SHP77 treated with DMSO at 0.1 percent for 48 hours (cell line): ENCODE measurements at regions not wholly inside any gene's neighbourhood (a gene's known extent, or its start where the extent isn't known, plus 50 kb on each side); places are given as distances from the start of the nearest gene placed in this dataset.

Experiments
- DNase-seq: peaks from one replicate; lab custom pipeline; 2025; lab: John Stamatoyannopoulos, UW

DNA sequence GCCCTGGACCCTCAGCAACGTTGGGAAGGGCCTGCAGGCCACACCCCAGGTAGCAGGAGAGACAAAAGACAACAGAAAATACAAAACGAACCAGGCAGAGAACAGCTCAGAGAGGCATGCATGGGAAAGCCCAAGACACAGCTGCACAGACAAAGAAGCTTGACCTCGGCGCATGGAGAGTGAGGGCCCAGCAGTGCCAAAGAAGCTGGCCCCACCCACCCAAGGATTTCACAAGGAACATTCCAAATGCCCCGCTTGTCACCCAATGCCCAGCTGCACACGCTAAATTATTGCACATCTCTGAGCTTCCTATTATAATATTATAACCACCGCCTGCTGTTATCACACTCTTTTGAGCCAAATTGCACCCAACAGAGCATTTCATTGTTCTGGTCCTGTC, 147.7 kb upstream of the TBL1X start:
- DNase-seq = no peak

GRCh38 chrX:9318213-9318612, 146.6 kb upstream of the TBL1X start:
- no peak for DNase-seq

DNA sequence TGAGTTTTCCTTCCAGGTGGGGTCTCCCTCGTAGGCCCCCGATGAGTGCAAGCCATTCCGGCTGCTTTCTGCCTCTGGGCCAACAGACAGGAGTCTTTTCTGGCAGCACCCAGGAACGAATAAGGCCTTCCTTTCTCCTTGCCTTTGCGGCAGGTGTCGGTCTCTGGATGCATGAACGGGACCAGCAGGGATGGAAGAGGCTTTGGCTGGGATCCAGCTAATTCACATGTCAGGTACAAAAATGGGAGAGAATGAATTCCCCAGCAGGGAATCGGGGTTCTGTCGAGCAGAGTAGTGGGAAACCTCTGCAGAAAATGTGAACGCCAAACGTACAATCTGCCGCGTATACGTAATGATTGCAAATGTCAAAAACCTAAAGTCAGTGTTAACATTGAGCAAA, 146.1 kb upstream of the TBL1X start:
- DNase-seq = no peak

DNA sequence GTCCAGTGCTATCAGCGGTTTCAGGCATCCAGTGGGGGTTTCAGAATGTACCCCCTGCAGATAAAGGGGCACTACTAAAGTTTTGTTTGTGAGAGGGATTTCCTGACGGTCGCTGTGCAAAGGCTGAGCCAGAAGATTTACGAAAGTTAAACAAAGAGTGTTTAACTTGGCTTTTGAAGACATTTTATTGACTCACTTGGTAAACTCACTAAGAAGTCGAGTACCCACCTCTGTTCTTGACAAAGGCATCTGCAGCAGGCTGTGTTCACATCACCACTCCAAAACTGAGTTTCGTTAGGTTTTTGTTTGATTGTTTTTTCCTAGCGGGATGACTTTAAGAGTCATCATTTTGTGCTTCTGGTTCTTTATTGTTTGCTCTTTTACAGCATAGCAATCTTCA, 143.9 kb upstream of the TBL1X start:
- DNase-seq = no peak

DNA sequence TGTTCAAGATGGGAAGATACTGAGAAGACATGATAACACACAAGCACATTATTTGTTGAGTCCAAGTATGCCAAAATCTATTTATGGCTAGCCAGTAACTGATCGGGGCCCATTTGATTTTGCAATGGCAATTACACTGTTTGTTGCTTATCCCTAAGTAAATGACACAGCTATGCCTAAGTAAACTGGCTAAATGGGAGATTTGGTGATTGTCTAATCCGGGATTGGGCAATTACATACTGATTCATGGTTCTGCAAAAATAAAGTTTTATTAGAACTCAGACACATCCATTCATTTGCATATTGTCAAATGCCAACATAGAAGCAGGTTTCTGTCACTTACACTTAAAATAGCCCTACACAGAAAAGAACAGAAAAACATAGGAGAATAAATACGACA, 140.2 kb upstream of the TBL1X start:
- DNase-seq = no peak

DNA sequence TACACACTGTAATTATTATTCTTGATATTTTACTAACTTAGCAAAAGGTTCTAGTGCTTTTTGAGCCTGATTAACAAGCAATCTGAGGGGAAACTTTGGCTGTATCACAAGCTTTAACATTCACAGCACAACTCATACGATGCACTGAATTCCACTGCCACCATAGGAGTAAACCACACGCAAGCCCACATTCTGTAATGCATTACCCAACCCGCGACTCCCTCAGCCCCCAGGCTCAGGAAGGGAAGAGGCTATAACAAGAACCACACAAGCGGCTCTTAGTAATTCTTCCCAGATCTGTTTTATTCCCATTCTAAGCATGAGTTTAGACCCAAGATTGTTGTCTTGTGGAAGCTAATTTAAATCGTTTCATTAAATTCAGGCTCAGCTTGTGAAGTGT, 138.5 kb upstream of the TBL1X start:
- no peak for DNase-seq

- DNase-seq = no peak
Measured at GRCh38 chrX:9327086-9327746, 137.6 kb upstream of the TBL1X start.

DNA sequence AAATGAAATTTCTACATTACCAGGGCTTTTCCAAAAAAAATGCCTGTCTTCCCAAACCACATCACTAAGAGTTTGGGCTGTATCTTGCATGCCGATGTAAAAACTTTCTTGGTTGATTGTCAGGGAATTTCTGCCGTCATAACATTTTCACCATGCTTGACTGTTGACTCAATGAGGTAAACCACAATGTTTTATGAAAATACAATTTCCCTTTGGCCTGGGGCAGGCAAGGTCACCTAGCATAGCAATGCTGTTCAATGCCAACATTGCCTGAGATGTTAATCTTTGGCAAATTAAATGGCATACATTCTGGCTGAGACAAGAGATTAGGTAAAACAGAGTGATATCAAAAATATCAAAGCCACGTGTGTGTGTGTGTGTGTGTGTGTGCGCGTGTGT, 137.1 kb upstream of the TBL1X start:
- no peak for DNase-seq

DNA sequence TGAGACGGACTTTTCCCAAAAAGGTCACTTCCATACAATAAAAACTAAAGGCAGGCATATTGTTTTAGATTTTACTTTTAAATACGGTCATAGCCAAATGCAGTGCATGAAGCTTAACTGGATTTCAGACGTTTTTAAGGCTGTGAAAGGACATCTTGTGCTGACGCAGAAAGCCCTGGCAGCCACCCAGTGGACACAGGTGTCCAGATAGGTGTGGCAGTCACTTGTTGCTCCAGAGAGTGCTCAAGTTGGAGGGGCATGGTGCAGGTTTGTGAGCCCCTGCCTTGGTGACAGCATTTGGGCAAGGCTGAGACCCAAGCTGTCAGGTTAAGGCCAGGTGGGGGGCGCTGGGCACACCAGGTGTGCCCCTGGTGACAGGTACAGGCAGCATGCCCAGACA, 135.8 kb upstream of the TBL1X start:
- no peak for DNase-seq

- DNase-seq = no peak
Measured at GRCh38 chrX:9330249-9330982, 134.4 kb upstream of the TBL1X start.

DNA sequence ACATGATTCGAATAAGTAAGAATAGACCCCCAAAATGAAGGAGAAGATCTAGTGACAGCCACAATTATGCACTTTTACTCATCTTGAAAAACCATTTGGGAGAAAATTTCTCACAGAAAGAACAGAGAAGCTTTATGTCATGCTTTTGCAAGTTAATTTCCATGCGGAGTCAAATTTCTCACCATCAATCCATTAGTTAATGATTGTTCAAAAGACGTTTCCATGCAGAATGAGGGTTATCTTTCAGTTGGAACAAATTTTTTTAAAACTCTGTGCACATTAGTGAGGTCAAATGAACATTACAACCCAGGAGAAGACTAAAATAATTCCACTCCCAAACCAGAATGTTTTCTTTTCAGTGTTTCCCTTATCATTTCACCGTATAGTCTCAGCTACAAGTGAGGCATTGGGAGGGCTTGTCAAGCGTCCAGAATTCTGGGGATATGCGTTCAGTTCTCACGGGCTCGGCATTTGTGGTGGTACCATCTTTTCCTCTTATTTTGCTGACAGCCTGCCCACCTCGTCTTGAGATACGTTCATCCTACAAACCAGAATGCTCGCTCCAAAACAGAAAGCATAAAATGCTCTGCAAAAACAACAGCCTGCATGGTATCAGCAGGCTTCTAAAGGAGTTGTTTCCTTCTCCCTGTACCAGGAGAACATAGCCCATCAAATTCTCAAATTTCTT, 130.8 kb upstream of the TBL1X start:
- DNase-seq = no peak

- no peak for DNase-seq
Measured at GRCh38 chrX:9335251-9335650, 129.6 kb upstream of the TBL1X start.

DNA sequence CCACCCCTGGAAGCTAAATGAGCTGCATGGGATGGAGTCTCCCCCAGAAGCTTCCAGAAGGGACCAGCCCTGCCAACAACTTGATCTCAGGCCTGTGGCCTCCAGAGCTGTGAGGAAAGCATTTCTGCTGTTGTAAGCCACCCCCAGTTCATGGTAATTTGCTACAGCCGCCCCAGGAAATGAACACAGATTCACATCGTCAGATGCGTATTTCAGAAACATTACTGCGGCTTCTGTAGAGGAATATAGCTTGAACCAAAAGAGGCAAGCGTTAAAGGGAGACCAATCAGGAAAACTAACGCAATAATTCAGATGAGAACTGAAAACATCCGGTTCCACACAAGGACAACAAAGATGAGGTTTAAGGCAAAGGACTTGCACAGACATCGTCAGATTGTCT, 128.4 kb upstream of the TBL1X start:
- no peak for DNase-seq

DNA sequence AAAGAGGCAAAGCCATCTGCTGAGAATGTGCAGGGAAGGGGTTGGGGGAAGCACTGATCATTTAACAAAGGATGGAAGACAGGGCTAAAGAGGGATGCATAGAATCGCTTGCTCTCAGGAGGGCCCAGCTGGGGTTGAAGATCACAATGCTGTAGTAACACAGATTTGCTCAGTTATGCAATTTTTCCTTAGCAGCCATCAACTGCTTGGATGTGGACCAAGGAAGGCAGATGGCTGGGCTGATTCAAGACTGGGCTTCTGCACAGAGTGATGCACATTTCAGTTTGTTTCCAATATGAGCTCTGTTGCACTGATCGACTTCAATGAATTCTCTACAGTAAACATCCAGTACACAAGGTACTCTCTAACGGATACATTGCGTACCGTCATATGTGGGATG, 127.8 kb upstream of the TBL1X start:
- no peak for DNase-seq

DNA sequence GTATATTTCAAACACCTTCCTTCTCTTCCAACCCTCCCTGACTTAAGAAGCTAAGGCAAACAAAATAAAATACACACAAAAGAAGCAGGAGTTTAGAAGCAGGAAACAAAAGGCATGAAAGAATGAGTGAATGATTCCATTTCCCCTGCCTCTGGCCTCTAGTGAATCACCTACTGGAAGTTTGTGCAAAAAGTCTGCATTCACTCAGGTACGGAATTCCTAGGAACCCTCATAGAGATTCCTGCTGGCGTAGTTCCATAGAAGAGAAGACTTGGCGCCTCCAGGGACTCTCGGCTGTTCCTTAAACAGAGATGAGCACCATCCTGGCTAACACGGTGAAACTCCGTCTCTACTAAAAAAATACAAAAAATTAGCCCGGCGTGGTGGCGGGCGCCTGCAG, 125.9 kb upstream of the TBL1X start:
- DNase-seq = no peak

DNA sequence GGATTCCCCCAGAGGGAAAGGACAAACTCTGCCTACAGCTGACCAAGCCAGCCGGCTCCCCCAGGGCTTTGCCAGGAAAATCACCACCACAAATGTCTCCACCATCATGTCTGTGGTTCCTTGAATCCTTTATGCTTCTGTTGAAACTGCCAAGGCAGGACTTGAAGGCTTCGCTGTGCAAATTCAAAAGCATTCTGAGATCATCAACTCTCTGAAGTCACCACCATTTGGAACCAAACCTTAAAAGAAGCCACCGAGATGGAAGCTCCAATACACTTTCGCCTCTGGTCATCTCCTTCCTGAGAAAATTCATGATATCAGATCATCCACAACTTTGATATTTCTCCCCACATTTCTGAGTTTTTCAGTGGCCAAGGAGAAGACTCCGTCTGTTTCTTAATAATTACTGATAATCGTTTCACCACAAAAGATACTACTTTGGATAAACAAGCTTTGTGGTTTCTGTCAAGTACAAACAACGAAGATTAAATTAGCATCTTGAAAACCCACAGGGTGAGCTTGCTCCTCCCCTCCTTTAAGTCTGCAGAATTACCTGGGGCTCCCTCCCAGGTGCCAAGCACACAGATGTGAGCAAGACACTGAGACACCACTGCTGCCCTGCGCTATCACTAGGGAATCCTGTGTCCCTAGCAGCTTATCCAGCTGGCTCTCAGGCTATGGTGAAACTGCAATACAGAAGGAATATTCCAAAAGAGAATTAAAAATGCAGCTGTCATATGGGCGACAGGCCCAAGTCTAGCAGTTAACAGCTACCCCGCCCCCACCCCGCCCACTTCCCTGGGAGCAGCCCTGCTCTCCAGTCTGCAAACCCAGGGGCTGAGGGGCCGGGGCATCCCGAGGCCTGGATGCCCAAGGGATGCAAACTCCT, 125.0 kb upstream of the TBL1X start:
- DNase-seq = no peak

GRCh38 chrX:9340598-9341290, 124.1 kb upstream of the TBL1X start:
- no peak for DNase-seq

- DNase-seq = no peak
Measured at GRCh38 chrX:9341291-9342201, 123.3 kb upstream of the TBL1X start.

- DNase-seq = peak; percentile 28
Measured at GRCh38 chrX:9342561-9343051, 122.3 kb upstream of the TBL1X start.

- DNase-seq = no peak
Measured at GRCh38 chrX:9343971-9344370, 120.9 kb upstream of the TBL1X start.

DNA sequence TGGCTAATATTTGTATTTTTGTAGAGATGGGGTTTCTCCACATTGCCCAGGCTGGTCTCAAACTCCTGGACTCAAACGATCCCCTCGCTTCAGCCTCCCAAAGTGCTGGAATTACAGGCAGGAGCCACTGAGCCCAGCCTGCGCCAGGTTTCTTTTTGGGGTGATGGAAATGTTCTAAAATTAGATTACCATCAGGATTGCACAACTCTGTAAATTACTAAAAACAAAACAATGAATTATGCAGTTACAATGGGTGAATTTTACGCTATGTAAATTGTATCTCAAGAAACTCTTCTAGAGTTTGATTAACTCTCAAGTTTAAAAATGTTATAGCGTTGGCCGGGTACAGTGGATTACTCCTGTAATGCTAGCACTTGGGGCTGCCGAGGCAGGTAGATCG, 118.9 kb upstream of the TBL1X start:
- DNase-seq = no peak
